Brain microvascular endothelial cell (primary cell): ENCODE measurements at regions not wholly inside any gene's neighbourhood (a gene's known extent, or its start where the extent isn't known, plus 50 kb on each side); places are given as distances from the start of the nearest gene placed in this dataset.

Source experiments
- DNase-seq: peaks from one replicate; pipeline ENCODE4 v3.0.0-alpha.2; 2020
- H3K27ac ChIP-seq: fragments of 250-450 bp; sonication (Bioruptor Pico); 2 replicates; pipeline ENCODE4 v1.5.1; 2020; ENCODE audit warnings: mild to moderate bottlenecking, moderate library complexity
- H3K27me3 ChIP-seq: fragments of 250-450 bp; sonication (Bioruptor Pico); replicated peaks from 2 replicates; pipeline ENCODE4 v1.5.1; 2020; ENCODE audit warnings: mild to moderate bottlenecking
- H3K36me3 ChIP-seq: fragments of 250-450 bp; sonication (Bioruptor Pico); replicated peaks from 2 replicates; pipeline ENCODE4 v1.5.1; 2020; ENCODE audit warnings: mild to moderate bottlenecking
- H3K4me3 ChIP-seq: 2 replicates; pipeline ENCODE4 v1.5.1; 2011; ENCODE audit warnings: low read depth, mild to moderate bottlenecking, control low read depth, low read length, moderate library complexity
- CTCF ChIP-seq: IDR thresholded peaks from 2 replicates; pipeline ENCODE4 v1.5.1; 2011; ENCODE audit warnings: low read depth, mild to moderate bottlenecking, moderate library complexity, low read length, control low read depth, inconsistent platforms; ENCODE audit errors: missing control alignments
- in situ Hi-C: cut with HindIII; loops from 2 replicates; pipeline ENCODE4 v1.10.0; 2017; ENCODE audit warnings: low sequenced_read_pairs, low pct_ligation_motif_present

GRCh38 chr11:121844016-121844415 lies 272.0 kb downstream of the BLID start:
- Histone ChIP-seq H3K27me3 (no peaks in the 10 kb centered on the region), H3K4me3 (no peak overlapping the region), H3K27ac (no peak overlapping the region), H3K36me3 (no peaks in the 10 kb centered on the region)
- TF ChIP-seq CTCF = no peak
- in situ Hi-C loops = no loop called here
- DNase-seq = no peak

DNA sequence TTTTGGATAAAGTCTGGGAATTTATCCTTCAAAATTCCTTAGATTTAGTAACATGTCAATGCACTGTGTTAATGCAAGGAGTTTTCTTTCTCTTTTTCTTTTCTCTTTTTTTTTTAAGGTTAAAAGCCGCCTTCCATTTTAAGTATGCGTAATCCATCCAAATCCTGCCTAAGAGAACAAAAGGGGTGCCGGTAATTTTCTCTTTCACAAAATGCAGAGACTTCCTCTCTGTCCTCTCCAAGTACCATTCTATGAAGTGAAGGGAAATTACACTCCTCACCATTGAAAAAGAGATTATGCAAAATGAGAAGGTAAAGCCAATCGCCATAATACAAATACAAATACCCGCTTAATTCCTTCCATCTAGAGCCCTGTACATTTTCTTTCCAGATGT lies 273.8 kb downstream of the BLID start:
- Histone ChIP-seq H3K36me3 (no peaks in the 10 kb centered on the region), H3K27ac (no peak overlapping the region), H3K4me3 (no peak overlapping the region), H3K27me3 (no peaks in the 10 kb centered on the region)
- no peak for DNase-seq
- in situ Hi-C loops = no loop called here
- TF ChIP-seq CTCF = no peak

DNA sequence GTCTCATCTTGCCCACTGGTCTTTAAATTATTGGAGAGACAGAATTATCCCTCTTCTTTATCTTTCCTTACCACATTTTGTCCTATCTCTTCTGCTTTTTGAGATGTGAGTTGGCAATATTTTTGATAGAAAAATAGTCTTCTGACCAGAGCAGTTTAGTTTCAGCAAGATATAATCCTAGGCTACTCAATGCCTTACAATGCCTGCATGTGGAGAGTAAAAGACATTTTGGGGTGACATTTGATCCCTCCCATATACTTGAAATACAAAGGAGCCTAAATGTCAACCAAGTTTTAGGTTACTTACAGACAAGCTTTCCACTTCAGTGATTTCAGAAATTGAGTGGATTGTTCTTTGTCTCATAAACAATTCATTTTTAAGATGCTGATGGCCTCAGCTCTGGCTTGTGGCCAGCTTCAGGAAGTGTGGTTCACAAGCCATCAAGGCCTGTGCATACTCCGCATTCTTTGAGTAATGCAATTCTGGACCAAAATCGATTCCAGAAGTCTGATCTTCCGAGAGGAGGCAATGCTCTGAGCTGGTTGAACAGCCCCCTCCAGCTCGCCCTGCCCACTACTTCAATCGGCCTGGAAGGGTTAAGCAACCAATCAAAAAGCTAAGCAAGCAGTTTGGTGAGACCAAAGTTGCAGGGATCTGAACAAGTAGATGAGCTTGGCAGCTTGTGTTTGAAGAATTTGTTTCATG lies 274.4 kb downstream of the BLID start:
- no peaks in the 10 kb centered on the region for H3K36me3 ChIP-seq
- H3K4me3 ChIP-seq = no peak overlapping the region
- DNase-seq = peak; percentile 81
- no peaks in the 10 kb centered on the region for H3K27me3 ChIP-seq
- in situ Hi-C loops = no loop called here
- peak overlapping the region; percentile 18 for H3K27ac ChIP-seq
- no peak for TF ChIP-seq CTCF

DNA sequence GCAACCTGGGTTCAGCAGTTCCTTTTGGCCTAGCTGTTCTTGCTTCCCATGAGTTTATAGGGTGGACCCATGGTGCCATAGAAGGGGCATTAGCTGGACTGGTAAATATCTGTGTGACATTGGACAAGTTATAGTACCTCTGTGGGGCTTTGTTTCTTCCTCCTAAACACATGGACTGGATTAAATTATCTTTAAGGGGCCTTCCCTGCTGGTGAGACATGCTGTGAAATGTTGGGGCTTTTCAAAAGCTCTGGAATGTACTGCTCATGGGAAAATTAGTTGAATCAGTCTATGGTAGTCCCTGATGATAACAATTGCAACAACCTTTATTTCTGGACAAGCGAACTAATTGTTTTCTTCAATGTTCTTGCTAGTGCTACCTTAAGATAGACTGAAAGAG lies 276.2 kb downstream of the BLID start:
- Histone ChIP-seq H3K36me3 (no peaks in the 10 kb centered on the region), H3K4me3 (no peak overlapping the region), H3K27me3 (no peaks in the 10 kb centered on the region), H3K27ac (no peak overlapping the region)
- peak; percentile 36 for DNase-seq
- in situ Hi-C loops = no loop called here
- TF ChIP-seq CTCF = no peak

DNA sequence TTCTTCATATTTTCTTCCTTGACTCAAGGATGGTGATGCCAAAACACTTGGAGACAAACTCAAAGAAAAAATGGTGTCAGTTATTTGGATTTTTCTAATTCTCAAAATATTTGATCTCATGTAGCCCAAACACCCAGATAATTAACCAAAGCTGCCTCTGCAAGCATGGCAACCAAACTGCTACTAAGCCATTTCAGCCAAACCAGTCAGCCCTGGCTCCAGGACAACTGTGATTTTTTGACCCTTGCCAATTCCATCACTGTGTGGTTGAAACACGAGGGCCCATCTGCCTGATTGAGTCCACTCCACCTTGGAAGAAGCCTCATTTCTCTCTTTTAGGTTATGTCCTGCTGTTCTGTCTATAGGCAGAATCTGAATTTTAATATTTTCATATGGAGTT lies 277.4 kb downstream of the BLID start:
- DNase-seq = no peak
- Histone ChIP-seq H3K27ac (no peak overlapping the region), H3K36me3 (no peaks in the 10 kb centered on the region), H3K4me3 (no peak overlapping the region), H3K27me3 (no peaks in the 10 kb centered on the region)
- no peak for TF ChIP-seq CTCF
- in situ Hi-C loops = no loop called here

DNA sequence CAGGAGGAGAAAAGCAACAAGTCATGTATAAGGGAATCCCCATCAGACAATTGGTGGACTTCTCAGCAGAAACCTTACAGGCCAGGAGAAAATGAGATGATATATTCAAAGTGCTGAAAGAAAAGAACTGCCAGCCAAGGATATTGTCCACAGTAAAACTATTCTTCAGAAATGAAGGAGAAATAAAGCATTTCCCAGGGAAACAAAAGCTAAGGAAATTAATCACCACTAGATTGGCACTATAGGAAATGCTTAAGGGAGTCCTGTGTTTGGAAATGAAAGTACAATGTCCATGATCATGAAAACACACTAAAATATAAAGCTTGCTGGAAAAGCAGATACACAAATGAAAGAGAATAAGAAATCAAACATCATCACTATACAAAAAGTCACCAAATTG lies 282.0 kb downstream of the BLID start:
- H3K4me3 ChIP-seq = no peak overlapping the region
- no peak overlapping the region for H3K27ac ChIP-seq
- in situ Hi-C loops = no loop called here
- no peak for TF ChIP-seq CTCF
- no peaks in the 10 kb centered on the region for H3K27me3 ChIP-seq
- no peaks in the 10 kb centered on the region for H3K36me3 ChIP-seq
- DNase-seq = no peak
